Neural crest cell (in vitro differentiated cells): ENCODE measurements at regions not wholly inside any gene's neighbourhood (a gene's known extent, or its start where the extent isn't known, plus 50 kb on each side); places are given as distances from the start of the nearest gene placed in this dataset.
"Not testable (repeated sequence)": the region's sequence is repeated elsewhere in the genome, so short reads cannot be mapped to it uniquely, and the experiment has no call there.

ENCODE experiments used
- DNase-seq: peaks from one replicate; pipeline ENCODE4 v3.0.0; 2021; ENCODE audit warnings: low read depth, mixed read lengths, low spot score
- H3K27ac Mint-ChIP-seq: one replicate; pipeline ENCODE4 v1.8.0; 2021; ENCODE audit warnings: mild to moderate bottlenecking, mixed read lengths; ENCODE audit not compliant: unreplicated experiment
- H3K27me3 Mint-ChIP-seq: 2 replicates; pipeline ENCODE4 v1.8.0; 2021; ENCODE audit warnings: low read depth, mild to moderate bottlenecking, mixed read lengths
- H3K36me3 Mint-ChIP-seq: 2 replicates; pipeline ENCODE4 v1.8.0; 2021; ENCODE audit warnings: low read depth, mild to moderate bottlenecking, mixed read lengths
- H3K4me1 Mint-ChIP-seq: 2 replicates; pipeline ENCODE4 v1.8.0; 2021; ENCODE audit warnings: mixed read lengths
- H3K4me3 Mint-ChIP-seq: one replicate; pipeline ENCODE4 v1.8.0; 2021; ENCODE audit warnings: mild to moderate bottlenecking, mixed read lengths
- H3K9me3 Mint-ChIP-seq: 2 replicates; pipeline ENCODE4 v1.8.0; 2021; ENCODE audit warnings: mixed read lengths
- CTCF ChIP-seq: fragments of 200-600 bp; sonication (generic); conservative IDR thresholded peaks from 2 replicates; pipeline ENCODE4 v1.5.0; 2021; ENCODE audit warnings: antibody characterized with exemption, mild to moderate bottlenecking

DNA sequence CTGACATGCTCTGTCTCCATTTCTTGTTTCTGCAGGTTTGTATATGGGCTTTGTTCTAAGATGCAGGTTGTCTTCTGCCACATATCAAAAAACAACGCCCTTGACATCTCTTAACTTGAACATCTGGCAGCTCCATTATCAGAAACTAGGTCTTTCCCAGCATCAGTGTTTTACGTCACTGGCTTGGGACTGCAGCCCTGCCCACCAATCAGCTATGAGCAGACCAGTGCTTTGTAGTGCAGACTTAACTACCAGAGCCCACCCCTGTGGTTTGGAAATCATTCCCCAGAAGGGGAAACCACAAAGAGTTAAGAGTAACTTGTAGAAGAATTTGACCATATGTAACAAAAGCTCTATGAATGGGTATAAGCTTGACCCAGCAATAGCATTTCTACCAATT lies 132.4 kb downstream of the SEPTIN14 start:
- no peaks in the 10 kb centered on the region for H3K36me3 Mint-ChIP-seq
- H3K27me3 Mint-ChIP-seq = no peaks in the 10 kb centered on the region
- TF ChIP-seq CTCF = no peak
- no peak overlapping the region for H3K27ac Mint-ChIP-seq
- no peaks in the 10 kb centered on the region for H3K9me3 Mint-ChIP-seq
- H3K4me3 Mint-ChIP-seq = no peak overlapping the region
- no peak for DNase-seq
- H3K4me1 Mint-ChIP-seq = no peaks in the 10 kb centered on the region

DNA sequence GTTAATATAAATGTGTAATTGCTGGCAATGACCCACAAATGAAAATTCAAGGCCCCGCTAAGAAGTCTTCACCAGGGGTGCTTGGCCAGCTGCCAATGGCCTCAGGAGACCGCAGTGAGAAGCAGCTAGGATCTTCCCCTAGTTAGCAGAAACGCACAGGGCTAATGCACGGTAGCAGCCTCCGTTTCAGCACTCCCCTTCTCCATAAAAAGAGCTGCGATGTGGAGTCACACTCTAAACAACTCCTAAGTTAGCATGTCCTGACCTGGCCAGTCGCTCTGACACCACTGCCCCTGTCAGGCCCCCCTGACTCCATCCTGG lies 139.0 kb downstream of the SEPTIN14 start:
- Mint-ChIP-seq H3K9me3 (no peaks in the 10 kb centered on the region), H3K4me1 (no peaks in the 10 kb centered on the region), H3K27me3 (no peaks in the 10 kb centered on the region), H3K36me3 (no peaks in the 10 kb centered on the region), H3K4me3 (no peak overlapping the region), H3K27ac (no peak overlapping the region)
- no peak for DNase-seq
- no peak for TF ChIP-seq CTCF

- not testable (repeated sequence) for H3K4me3 Mint-ChIP-seq, H3K27me3 Mint-ChIP-seq, H3K27ac Mint-ChIP-seq, H3K36me3 Mint-ChIP-seq, DNase-seq, H3K4me1 Mint-ChIP-seq, H3K9me3 Mint-ChIP-seq
- TF ChIP-seq CTCF = peak; percentile 25
Measured at GRCh38 chr7:55722874-55723620, 139.5 kb downstream of the SEPTIN14 start.

DNA sequence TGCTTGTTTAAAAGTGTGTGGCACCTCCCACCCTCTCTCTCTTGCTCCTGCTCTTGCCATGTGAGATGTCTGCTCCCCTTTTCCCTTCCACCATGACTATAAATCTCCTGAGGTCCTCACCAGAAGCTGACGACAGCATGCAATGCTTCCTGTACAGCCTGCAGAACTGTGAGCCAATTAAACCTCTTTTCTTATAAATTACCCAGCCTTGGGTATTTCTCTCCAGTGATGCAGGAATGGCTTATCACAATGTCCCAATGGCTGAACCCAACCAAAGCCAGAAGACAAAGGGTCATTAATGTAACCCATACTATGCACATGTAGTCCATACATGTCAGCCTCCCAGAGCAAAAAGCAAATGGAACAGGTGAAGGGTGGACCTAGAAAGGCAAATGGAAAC lies 141.5 kb downstream of the SEPTIN14 start:
- H3K4me3 Mint-ChIP-seq, H3K27me3 Mint-ChIP-seq, H3K36me3 Mint-ChIP-seq, H3K9me3 Mint-ChIP-seq, H3K4me1 Mint-ChIP-seq, DNase-seq: not testable (repeated sequence)
- peak overlapping the region; percentile 40 for H3K27ac Mint-ChIP-seq

DNA sequence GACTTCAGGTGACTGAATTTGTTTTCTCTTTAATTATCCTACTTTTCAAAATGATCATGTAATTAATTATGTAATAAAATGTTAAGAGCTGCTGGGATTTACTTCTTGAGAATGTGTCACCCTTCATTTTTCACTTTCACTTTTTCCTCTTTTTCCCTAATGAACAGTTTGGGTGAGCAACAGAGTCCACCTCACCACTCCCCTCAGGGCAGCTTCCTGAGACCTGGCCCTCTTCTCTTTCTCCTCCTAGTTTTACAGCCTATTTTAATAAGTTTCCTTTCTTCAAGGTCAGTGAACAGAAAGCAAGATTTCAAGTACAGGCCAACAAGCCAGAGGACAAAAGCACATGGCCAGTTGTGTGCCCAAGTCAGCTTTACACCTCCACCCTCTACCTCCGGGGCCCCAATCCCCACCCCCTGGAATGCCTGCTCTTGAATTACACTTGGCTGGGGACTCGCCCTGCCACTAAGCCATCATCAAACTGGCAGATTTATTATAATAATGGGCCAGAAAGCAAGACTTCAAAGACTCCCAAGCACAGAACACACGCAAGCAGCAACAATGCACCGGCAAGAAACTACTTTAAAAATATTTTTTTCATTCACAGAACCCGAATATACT lies 143.1 kb upstream of the VOPP1 start:
- DNase-seq, H3K4me1 Mint-ChIP-seq, H3K27me3 Mint-ChIP-seq, H3K9me3 Mint-ChIP-seq, H3K4me3 Mint-ChIP-seq, H3K27ac Mint-ChIP-seq, H3K36me3 Mint-ChIP-seq: not testable (repeated sequence)

DNA sequence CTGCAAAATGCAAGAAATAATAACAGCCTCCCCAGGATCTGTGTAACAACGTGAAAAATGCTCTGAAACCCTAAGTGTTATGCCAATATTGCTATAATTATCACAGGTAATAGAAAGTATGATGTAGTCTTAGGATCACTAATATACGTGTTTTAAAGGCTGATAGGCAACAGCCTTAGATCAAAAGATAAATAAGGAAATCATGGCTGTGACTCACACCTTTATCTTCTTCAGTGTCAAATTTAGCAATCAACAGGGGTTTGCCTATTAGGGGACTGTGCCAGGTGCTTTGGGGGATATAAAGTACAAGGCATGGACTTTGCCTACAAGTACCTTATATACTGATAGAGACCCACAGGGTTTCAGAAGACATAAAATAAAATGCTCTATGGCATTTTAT lies 142.1 kb upstream of the VOPP1 start:
- not testable (repeated sequence) for H3K27ac Mint-ChIP-seq, DNase-seq, H3K36me3 Mint-ChIP-seq

GRCh38 chr7:55710312-55710711 lies 138.0 kb upstream of the VOPP1 start:
- H3K27me3 Mint-ChIP-seq, H3K36me3 Mint-ChIP-seq, H3K4me3 Mint-ChIP-seq, H3K9me3 Mint-ChIP-seq, H3K27ac Mint-ChIP-seq, DNase-seq, H3K4me1 Mint-ChIP-seq: not testable (repeated sequence)

More for the DNA sequence above, 142.1 kb upstream of the VOPP1 start:
- not testable (repeated sequence) for H3K4me3 Mint-ChIP-seq, H3K27me3 Mint-ChIP-seq, H3K4me1 Mint-ChIP-seq, H3K9me3 Mint-ChIP-seq

GRCh38 chr7:55708028-55708427 lies 135.7 kb upstream of the VOPP1 start:
- H3K36me3 Mint-ChIP-seq, H3K4me1 Mint-ChIP-seq, DNase-seq, H3K27me3 Mint-ChIP-seq, H3K9me3 Mint-ChIP-seq, H3K4me3 Mint-ChIP-seq, H3K27ac Mint-ChIP-seq: not testable (repeated sequence)

- not testable (repeated sequence) for H3K4me3 Mint-ChIP-seq, H3K4me1 Mint-ChIP-seq, H3K27me3 Mint-ChIP-seq, DNase-seq, H3K27ac Mint-ChIP-seq, H3K36me3 Mint-ChIP-seq, H3K9me3 Mint-ChIP-seq
Measured at GRCh38 chr7:55707410-55707809, 135.1 kb upstream of the VOPP1 start.

DNA sequence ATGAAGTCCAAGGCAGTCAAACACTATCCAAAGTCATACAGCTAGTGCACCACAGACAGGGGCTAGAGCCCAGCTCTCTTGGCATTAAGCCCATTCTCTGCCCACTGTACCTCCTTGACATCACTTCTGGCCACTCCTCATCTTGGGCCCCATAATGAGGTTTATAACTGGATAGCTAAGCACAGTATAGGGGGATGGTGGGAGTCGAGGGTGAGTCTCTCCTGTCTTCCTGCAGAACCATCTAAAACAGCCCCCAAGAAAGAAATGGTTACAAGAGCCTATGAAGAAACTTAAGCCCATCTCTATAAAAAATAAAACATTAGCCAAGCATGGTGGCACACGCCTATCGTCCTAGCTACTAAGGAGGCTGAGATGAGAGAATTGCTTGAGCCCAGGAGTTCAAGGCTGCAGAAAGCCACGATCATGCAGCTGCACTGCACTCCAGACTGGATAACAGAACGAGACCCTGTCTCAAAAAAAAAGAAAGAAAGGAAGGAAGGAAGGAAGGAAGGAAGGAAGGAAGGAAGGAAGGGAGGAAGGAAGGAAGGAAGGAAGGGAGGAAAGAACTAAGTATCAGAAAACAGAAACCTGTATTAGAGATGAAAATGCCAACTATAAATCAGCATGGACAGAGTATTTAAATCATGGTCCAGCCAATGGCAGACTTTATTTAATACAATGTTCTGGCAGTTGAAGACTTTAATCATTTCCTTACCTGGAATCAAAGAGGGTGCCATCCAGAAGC lies 134.3 kb upstream of the VOPP1 start:
- not testable (repeated sequence) for H3K9me3 Mint-ChIP-seq, H3K36me3 Mint-ChIP-seq, H3K27me3 Mint-ChIP-seq, H3K27ac Mint-ChIP-seq, H3K4me1 Mint-ChIP-seq, H3K4me3 Mint-ChIP-seq, DNase-seq
